ENCODE measurements at regions not wholly inside any gene's neighbourhood (a gene's known extent, or its start where the extent isn't known, plus 50 kb on each side); places are given as distances from the start of the nearest gene placed in this dataset.

DNA sequence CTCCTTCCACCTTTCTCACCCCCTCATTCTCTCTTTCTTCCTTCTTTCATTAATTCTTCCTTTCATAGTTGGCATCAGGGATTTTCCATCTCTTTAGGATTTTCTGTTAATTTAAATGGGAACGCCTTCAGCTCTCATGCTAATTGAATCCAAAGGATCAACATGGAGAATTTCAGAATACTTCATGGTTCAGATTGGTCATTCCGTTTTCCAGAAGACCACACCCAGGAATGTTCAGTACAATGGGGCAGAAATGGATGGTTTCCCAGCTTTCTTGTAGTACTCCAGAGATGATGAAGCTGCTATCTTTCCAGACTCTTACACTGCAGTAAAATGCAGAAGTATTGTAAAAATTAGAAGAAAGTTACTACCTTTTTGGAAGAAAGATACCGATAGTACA is 440.0 kb downstream of the DAD1 start:
- H3K27ac Mint-ChIP-seq (ENCODE audit: unreplicated experiment): no peak overlapping the region
- no peak overlapping the region for H3K4me3 Mint-ChIP-seq (ENCODE audit: unreplicated experiment)
- no peak for DNase-seq (ENCODE audit: low spot score)
- H3K9me3 Mint-ChIP-seq (ENCODE audit: unreplicated experiment): no peaks in the 10 kb centered on the region
- no peak for TF ChIP-seq CTCF (IDR thresholded peaks at IDR 0.05; ENCODE audit: unreplicated experiment)
- no peaks in the 10 kb centered on the region for H3K4me1 Mint-ChIP-seq (ENCODE audit: unreplicated experiment)
- peaks cover 3% of the 10 kb centered on the region for H3K36me3 Mint-ChIP-seq (ENCODE audit: low read depth, unreplicated experiment)
- no peaks in the 10 kb centered on the region for H3K27me3 Mint-ChIP-seq (ENCODE audit: unreplicated experiment)

DNA sequence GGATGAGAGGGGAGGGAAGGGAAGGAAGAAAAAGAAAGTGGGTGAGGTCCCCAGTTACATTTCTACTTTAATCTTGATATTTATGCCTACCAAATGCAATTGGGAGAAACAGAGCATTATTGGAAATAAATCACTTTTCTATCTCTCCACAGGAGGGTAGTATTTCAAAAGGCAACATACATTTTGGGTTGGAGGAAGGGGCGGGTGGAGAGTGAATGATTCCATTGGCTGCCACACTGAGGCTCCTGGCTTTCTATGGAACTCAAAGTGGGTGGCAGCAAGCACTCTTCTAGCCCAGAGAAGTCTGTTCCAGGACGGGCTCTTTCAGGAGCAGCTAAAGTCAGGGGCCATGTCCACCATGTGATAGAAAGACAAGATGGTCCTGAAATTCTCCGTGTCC is 441.3 kb downstream of the DAD1 start:
- no peaks in the 10 kb centered on the region for H3K4me1 Mint-ChIP-seq (ENCODE audit: unreplicated experiment)
- no peak overlapping the region for H3K4me3 Mint-ChIP-seq (ENCODE audit: unreplicated experiment)
- H3K27me3 Mint-ChIP-seq (ENCODE audit: unreplicated experiment): no peaks in the 10 kb centered on the region
- no peak for TF ChIP-seq CTCF (IDR thresholded peaks at IDR 0.05; ENCODE audit: unreplicated experiment)
- no peak overlapping the region for H3K27ac Mint-ChIP-seq (ENCODE audit: unreplicated experiment)
- DNase-seq (ENCODE audit: low spot score): no peak
- peaks cover 3% of the 10 kb centered on the region for H3K36me3 Mint-ChIP-seq (ENCODE audit: low read depth, unreplicated experiment)
- no peaks in the 10 kb centered on the region for H3K9me3 Mint-ChIP-seq (ENCODE audit: unreplicated experiment)

DNA sequence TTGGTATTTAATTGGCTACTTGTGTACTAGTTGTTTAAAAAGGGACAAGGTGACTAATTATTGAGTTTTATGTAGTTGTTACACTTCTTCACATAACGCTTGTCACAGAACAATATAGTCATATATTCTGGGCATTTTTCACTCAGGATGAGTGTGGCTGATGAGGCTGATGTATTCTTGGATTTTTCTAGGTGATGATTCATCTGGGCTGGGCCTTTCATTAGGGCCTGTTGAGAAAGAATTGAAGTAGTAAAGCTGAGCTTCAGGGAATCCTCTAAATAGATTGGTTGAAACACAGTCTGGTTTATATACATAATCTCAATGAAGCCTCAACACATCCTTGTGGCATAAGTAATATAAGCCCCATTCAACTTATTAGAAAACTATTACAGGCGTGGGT is 445.7 kb downstream of the DAD1 start:
- H3K36me3 Mint-ChIP-seq (ENCODE audit: low read depth, unreplicated experiment): no peaks in the 10 kb centered on the region

DNA sequence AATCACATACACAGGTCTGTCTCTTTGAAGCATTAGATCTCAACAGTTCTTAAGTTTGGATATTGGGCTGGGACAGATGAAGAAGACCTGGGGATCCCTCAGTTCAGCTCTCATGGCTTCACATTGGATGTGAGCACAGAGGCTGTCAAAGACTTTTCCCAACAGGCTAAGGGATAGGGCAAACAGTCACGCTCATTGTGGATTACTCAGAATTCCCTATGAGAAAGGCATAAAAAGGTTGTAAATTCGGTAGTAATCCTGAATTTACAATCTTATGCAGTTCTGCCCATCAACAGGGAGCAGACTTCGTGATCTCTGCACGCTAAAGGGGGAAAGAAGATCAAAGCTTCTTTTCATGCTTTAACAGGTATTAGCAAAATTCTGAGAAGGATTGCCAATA is 448.4 kb downstream of the DAD1 start:
- Mint-ChIP-seq H3K27ac (ENCODE audit: unreplicated experiment) (no peak overlapping the region), H3K36me3 (ENCODE audit: low read depth, unreplicated experiment) (no peaks in the 10 kb centered on the region), H3K4me3 (ENCODE audit: unreplicated experiment) (no peak overlapping the region), H3K27me3 (ENCODE audit: unreplicated experiment) (peaks cover 1% of the 10 kb centered on the region), H3K4me1 (ENCODE audit: unreplicated experiment) (no peaks in the 10 kb centered on the region), H3K9me3 (ENCODE audit: unreplicated experiment) (no peaks in the 10 kb centered on the region)
- no peak for TF ChIP-seq CTCF (IDR thresholded peaks at IDR 0.05; ENCODE audit: unreplicated experiment)
- no peak for DNase-seq (ENCODE audit: low spot score)

More for the DNA sequence above, 445.7 kb downstream of the DAD1 start:
- no peak for TF ChIP-seq CTCF (IDR thresholded peaks at IDR 0.05; ENCODE audit: unreplicated experiment)
- Mint-ChIP-seq H3K27ac (ENCODE audit: unreplicated experiment) (no peak overlapping the region), H3K4me1 (ENCODE audit: unreplicated experiment) (no peaks in the 10 kb centered on the region), H3K27me3 (ENCODE audit: unreplicated experiment) (peaks cover 1% of the 10 kb centered on the region), H3K4me3 (ENCODE audit: unreplicated experiment) (no peak overlapping the region), H3K9me3 (ENCODE audit: unreplicated experiment) (no peaks in the 10 kb centered on the region)
- no peak for DNase-seq (ENCODE audit: low spot score)

DNA sequence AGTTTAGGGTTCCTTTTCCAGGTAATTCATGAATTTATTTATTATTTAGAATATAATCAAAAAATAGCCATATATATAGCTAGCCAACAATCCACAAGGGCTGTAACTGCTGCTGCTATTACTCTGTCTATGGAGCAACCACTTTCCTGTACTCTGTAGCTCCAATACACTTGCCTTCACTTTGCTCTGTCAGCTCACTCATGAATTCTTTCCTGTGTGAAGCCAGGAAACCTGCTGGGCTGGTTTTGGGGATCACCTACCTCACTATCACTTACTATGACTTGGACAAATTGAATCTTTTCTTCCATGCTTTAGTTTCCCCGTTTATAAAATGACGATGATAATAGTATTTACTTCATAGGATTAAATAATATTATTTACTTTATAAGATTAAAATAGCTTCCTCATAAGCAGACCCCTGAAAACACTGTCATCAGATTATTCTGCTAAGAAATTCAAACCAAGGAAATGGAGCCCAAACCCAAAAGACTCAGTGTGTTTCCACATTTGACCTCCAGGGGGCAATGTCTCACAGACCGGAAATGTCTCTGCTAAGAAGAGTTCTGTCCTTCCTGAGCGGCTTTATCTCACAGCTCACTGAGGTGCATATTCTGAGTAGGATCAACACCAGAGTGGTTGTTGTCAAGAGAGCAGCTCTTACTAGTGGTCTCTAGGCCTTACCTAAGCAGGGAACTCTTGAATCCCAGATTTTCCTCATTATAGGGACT is 457.1 kb downstream of the DAD1 start:
- H3K27ac Mint-ChIP-seq (ENCODE audit: unreplicated experiment): no peak overlapping the region
- H3K4me3 Mint-ChIP-seq (ENCODE audit: unreplicated experiment): no peak overlapping the region
- peak; percentile 22 for DNase-seq (ENCODE audit: low spot score)
- no peaks in the 10 kb centered on the region for H3K27me3 Mint-ChIP-seq (ENCODE audit: unreplicated experiment)
- H3K4me1 Mint-ChIP-seq (ENCODE audit: unreplicated experiment): no peaks in the 10 kb centered on the region
- H3K36me3 Mint-ChIP-seq (ENCODE audit: low read depth, unreplicated experiment): no peaks in the 10 kb centered on the region
- H3K9me3 Mint-ChIP-seq (ENCODE audit: unreplicated experiment): no peaks in the 10 kb centered on the region
- TF ChIP-seq CTCF (IDR thresholded peaks at IDR 0.05; ENCODE audit: unreplicated experiment): peak; percentile 82
